Sigmoid colon (tissue), 6 donors: ENCODE measurements at regions not wholly inside any gene's neighbourhood (a gene's known extent, or its start where the extent isn't known, plus 50 kb on each side); places are given as distances from the start of the nearest gene placed in this dataset.
A peak's percentile ranks its signal among the peaks of the same experiment; 100 is the strongest.

ENCODE experiments used
- DNase-seq: peaks from one replicate; pipeline ENCODE4 v3.0.0-alpha.2; 2019
- H3K27ac ChIP-seq, 4 donors: fragments of 200-600 bp; sonication (generic); one replicate each; pipeline ENCODE4 v1.5.1; 2016 to 2019; ENCODE audit warnings: mild to moderate bottlenecking in 1 of 4
- H3K27me3 ChIP-seq, 3 donors: fragments of 200-600 bp; sonication (generic); one replicate each; pipeline ENCODE4 v1.5.1; 2019; ENCODE audit warnings: mild to moderate bottlenecking in 1 of 3
- H3K36me3 ChIP-seq, 4 donors: fragments of 200-600 bp; sonication (generic); one replicate each; pipeline ENCODE4 v1.5.1; 2016 to 2019
- H3K4me1 ChIP-seq, 4 donors: fragments of 200-600 bp; sonication (generic); one replicate each; pipeline ENCODE4 v1.5.1; 2017 to 2019
- H3K4me3 ChIP-seq, 4 donors: fragments of 200-600 bp; sonication (generic); one replicate each; pipeline ENCODE4 v1.5.1; 2017 to 2019; ENCODE audit warnings: mild to moderate bottlenecking in 2 of 4, moderate library complexity in 1 of 4
- H3K9me3 ChIP-seq, 4 donors: fragments of 200-600 bp in 3 of 4; sonication (generic) in 3 of 4; one replicate each; pipeline versions ENCODE4 v1.5.1 to v1.6.1; 2013 to 2019
- CTCF ChIP-seq, 4 experiments: fragments of 450-650 bp in 3 of 4; fragments of 200-600 bp in 1 of 4; IDR thresholded peaks; one replicate each; pipeline ENCODE4 v1.5.1; 2016 to 2019; ENCODE audit warnings: antibody characterized with exemption in 4 of 4, mild to moderate bottlenecking in 3 of 4, moderate library complexity in 2 of 4
- EP300 ChIP-seq, 4 donors: sonication (generic); formaldehyde crosslinking; IDR thresholded peaks; one replicate each; pipeline ENCODE4 v1.6.1; 2017; ENCODE audit warnings: antibody characterized with exemption in 4 of 4
- POLR2A ChIP-seq, 2 donors: fragments of 450-650 bp; IDR thresholded peaks; one replicate each; pipeline ENCODE4 v1.6.1; 2016; ENCODE audit warnings: antibody characterized with exemption in 2 of 2, mild to moderate bottlenecking in 2 of 2, moderate library complexity in 2 of 2
- POLR2AphosphoS5 ChIP-seq, 4 donors: sonication (generic); formaldehyde crosslinking; IDR thresholded peaks; one replicate each; pipeline ENCODE4 v1.6.1; 2017; ENCODE audit warnings: antibody characterized with exemption in 4 of 4
- WGBS, 2 donors: extraction: QIAGEN DNeasy Blood & Tissue Kit; methylation state at CpG; one replicate each; pipeline ENCODE4 v1.1.7; 2013; 5-methylcytosine and 5-hydroxymethylcytosine counted together
- intact Hi-C: fragments of 100-400 bp; cut with DNase I; formaldehyde crosslinking; loops from one replicate; pipeline ENCODE4 v1.15.1; 2023
- donor health status: healthy with polysubstance abuse.
- donor health status: healthy.

- DNase-seq: no peak
- no peaks in the 10 kb centered on the region for H3K9me3 ChIP-seq
- intact Hi-C loops: no loop called here
- H3K4me1 ChIP-seq: peaks cover 0 to 6% (median 3%) of the 10 kb centered on the region in 4 donors
- no peak overlapping the region for H3K4me3 ChIP-seq
- 93 to 94% methylated on average over 6 of the region's 6 CpGs for WGBS, 2 donors
- peak overlapping the region in 1 of 4 donors; percentile 23 for H3K27ac ChIP-seq
- TF ChIP-seq CTCF (IDR thresholded peaks at IDR 0.05) (no peak), POLR2AphosphoS5 (IDR thresholded peaks at IDR 0.05) (no peak), EP300 (IDR thresholded peaks at IDR 0.05) (no peak), POLR2A (IDR thresholded peaks at IDR 0.05) (no peak)
- no peaks in the 10 kb centered on the region for H3K36me3 ChIP-seq
- no peaks in the 10 kb centered on the region for H3K27me3 ChIP-seq
Observed at GRCh38 chr3:64392001-64392400, 166.7 kb upstream of the PRICKLE2 start.

- Histone ChIP-seq H3K36me3 (no peaks in the 10 kb centered on the region), H3K4me1 (no peaks in the 10 kb centered on the region), H3K4me3 (no peak overlapping the region), H3K27ac (no peak overlapping the region), H3K9me3 (no peaks in the 10 kb centered on the region), H3K27me3 (no peaks in the 10 kb centered on the region)
- no peak for DNase-seq
- intact Hi-C loops: no loop called here
- TF ChIP-seq CTCF (IDR thresholded peaks at IDR 0.05) (no peak), POLR2A (IDR thresholded peaks at IDR 0.05) (no peak), EP300 (IDR thresholded peaks at IDR 0.05) (no peak), POLR2AphosphoS5 (IDR thresholded peaks at IDR 0.05) (no peak)
Observed at GRCh38 chr3:64390893-64391292, 165.6 kb upstream of the PRICKLE2 start.

GRCh38 chr3:64388886-64389285 lies 163.6 kb upstream of the PRICKLE2 start:
- intact Hi-C loops: no loop called here

GRCh38 chr3:64387688-64388087 lies 162.4 kb upstream of the PRICKLE2 start:
- Histone ChIP-seq H3K4me1 (no peaks in the 10 kb centered on the region), H3K4me3 (no peak overlapping the region), H3K27me3 (no peaks in the 10 kb centered on the region), H3K36me3 (no peaks in the 10 kb centered on the region), H3K9me3 (no peaks in the 10 kb centered on the region), H3K27ac (no peak overlapping the region)
- no peak for TF ChIP-seq POLR2A (IDR thresholded peaks at IDR 0.05)
- no peak for TF ChIP-seq EP300 (IDR thresholded peaks at IDR 0.05)
- TF ChIP-seq CTCF (IDR thresholded peaks at IDR 0.05): no peak
- no peak for TF ChIP-seq POLR2AphosphoS5 (IDR thresholded peaks at IDR 0.05)
- DNase-seq: no peak
- 76 to 85% methylated on average over 4 of the region's 4 CpGs for WGBS, 2 donors
- intact Hi-C loops: no loop called here

More at GRCh38 chr3:64388886-64389285, 163.6 kb upstream of the PRICKLE2 start:
- TF ChIP-seq POLR2AphosphoS5 (IDR thresholded peaks at IDR 0.05) (no peak), CTCF (IDR thresholded peaks at IDR 0.05) (no peak), EP300 (IDR thresholded peaks at IDR 0.05) (no peak), POLR2A (IDR thresholded peaks at IDR 0.05) (no peak)
- no peak for DNase-seq
- no peaks in the 10 kb centered on the region for H3K27me3 ChIP-seq
- no peak overlapping the region for H3K4me3 ChIP-seq
- H3K4me1 ChIP-seq: no peaks in the 10 kb centered on the region
- WGBS, 2 donors: 69 to 83% methylated on average over 4 of the region's 4 CpGs
- H3K27ac ChIP-seq: no peak overlapping the region
- no peaks in the 10 kb centered on the region for H3K36me3 ChIP-seq
- H3K9me3 ChIP-seq: no peaks in the 10 kb centered on the region

GRCh38 chr3:64385277-64385676 lies 160.0 kb upstream of the PRICKLE2 start:
- DNase-seq: no peak
- Histone ChIP-seq H3K4me3 (no peak overlapping the region), H3K27ac (no peak overlapping the region), H3K9me3 (no peaks in the 10 kb centered on the region), H3K27me3 (no peaks in the 10 kb centered on the region), H3K36me3 (no peaks in the 10 kb centered on the region), H3K4me1 (no peaks in the 10 kb centered on the region)
- intact Hi-C loops: no loop called here
- 83 to 88% methylated on average over 5 of the region's 5 CpGs for WGBS, 2 donors
- TF ChIP-seq POLR2A (IDR thresholded peaks at IDR 0.05) (no peak), EP300 (IDR thresholded peaks at IDR 0.05) (no peak), POLR2AphosphoS5 (IDR thresholded peaks at IDR 0.05) (no peak), CTCF (IDR thresholded peaks at IDR 0.05) (no peak)
